Loucy (cell line): ENCODE measurements at regions not wholly inside any gene's neighbourhood (a gene's known extent, or its start where the extent isn't known, plus 50 kb on each side); places are given as distances from the start of the nearest gene placed in this dataset.

Experiments used
- H2AFZ ChIP-seq: fragments of 200-600 bp; sonication (generic); 2 replicates; pipeline ENCODE4 v1.6.0; 2016; ENCODE audit warnings: antibody characterized with exemption, mild to moderate bottlenecking, low read length, moderate library complexity
- H3F3A ChIP-seq: fragments of 200-600 bp; 2 replicates; pipeline ENCODE4 v1.6.0; 2016; ENCODE audit warnings: antibody characterized with exemption, low read depth, mild to moderate bottlenecking
- H3K27me3 ChIP-seq: fragments of 200-600 bp; sonication (generic); 2 replicates; pipeline ENCODE4 v1.6.1; 2014; ENCODE audit warnings: low read length, mild to moderate bottlenecking; ENCODE audit not compliant: insufficient read depth, poor library complexity, severe bottlenecking
- H3K36me3 ChIP-seq: fragments of 200-600 bp; sonication (generic); 2 replicates; pipeline ENCODE4 v1.6.1; 2016; ENCODE audit warnings: low read length; ENCODE audit not compliant: insufficient read depth
- H3K4me1 ChIP-seq: fragments of 200-600 bp; sonication (generic); 2 replicates; pipeline ENCODE4 v1.5.1; 2014; ENCODE audit warnings: low read length, mild to moderate bottlenecking; ENCODE audit not compliant: insufficient read depth, poor library complexity, severe bottlenecking
- H3K4me2 ChIP-seq: fragments of 200-600 bp; sonication (generic); 2 replicates; pipeline ENCODE4 v1.6.0; 2014; ENCODE audit warnings: antibody characterized with exemption, low read length, low read depth, mild to moderate bottlenecking; ENCODE audit not compliant: poor library complexity, severe bottlenecking
- H3K4me3 ChIP-seq: fragments of 200-600 bp; sonication (generic); 2 replicates; pipeline ENCODE4 v1.5.1; 2014; ENCODE audit warnings: low read length, mild to moderate bottlenecking, mixed read lengths; ENCODE audit not compliant: poor library complexity, severe bottlenecking
- H3K79me2 ChIP-seq: fragments of 200-600 bp; sonication (generic); 2 replicates; pipeline ENCODE4 v1.6.1; 2014; ENCODE audit warnings: low read length; ENCODE audit not compliant: insufficient read depth
- H3K9ac ChIP-seq: fragments of 200-600 bp; sonication (generic); 2 replicates; pipeline ENCODE4 v1.6.0; 2014; ENCODE audit warnings: mild to moderate bottlenecking, low read depth, low read length, moderate library complexity; ENCODE audit not compliant: poor library complexity, severe bottlenecking
- H3K9me2 ChIP-seq: fragments of 200-600 bp; sonication (generic); replicated peaks from 2 replicates; pipeline ENCODE4 v1.6.1; 2016; ENCODE audit warnings: low read depth, low read length, mixed read lengths
- H3K9me3 ChIP-seq: fragments of 200-600 bp; sonication (generic); 2 replicates; pipeline ENCODE4 v1.6.1; 2014; ENCODE audit warnings: mild to moderate bottlenecking, antibody characterized with exemption, low read length, low read depth; ENCODE audit not compliant: insufficient read depth
- H4K20me1 ChIP-seq: fragments of 200-600 bp; sonication (generic); 2 replicates; pipeline ENCODE4 v1.6.0; 2014; ENCODE audit warnings: antibody characterized with exemption, low read length, mild to moderate bottlenecking; ENCODE audit not compliant: insufficient read depth, poor library complexity, severe bottlenecking
- EZH2phosphoT487 ChIP-seq: fragments of 200-600 bp; IDR thresholded peaks from 2 replicates; pipeline ENCODE4 v1.6.1; 2018; ENCODE audit warnings: antibody characterized with exemption, mild to moderate bottlenecking, moderate library complexity, borderline replicate concordance
- TF ChIP-seq, protein P1 (sequence below): fragments of 200-600 bp; sonication (generic); conservative IDR thresholded peaks from 2 replicates; pipeline ENCODE4 v1.5.1; 2014; ENCODE audit warnings: mild to moderate bottlenecking, antibody characterized with exemption, low read length

DNA sequence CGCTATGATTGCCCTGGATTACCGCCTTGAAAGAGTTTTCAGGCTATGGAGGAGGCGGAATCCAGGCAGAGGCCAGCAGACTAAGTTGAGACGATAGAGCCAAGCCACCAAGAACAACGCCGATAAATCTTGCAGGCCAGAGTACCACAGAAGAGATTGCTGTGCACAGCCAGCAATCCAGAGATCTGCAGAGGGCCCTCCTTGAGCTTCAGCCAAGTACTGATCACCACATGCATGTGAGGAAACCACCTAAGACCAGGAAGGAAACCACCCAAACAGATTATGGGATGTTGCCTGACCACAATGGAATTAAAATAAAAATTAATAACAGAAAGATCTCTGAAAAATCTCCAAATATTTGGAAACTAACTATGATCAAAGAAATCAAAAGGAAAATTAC lies 74.9 kb downstream of the GCNT4 start:
- Histone ChIP-seq H3K9me3 (no peaks in the 10 kb centered on the region), H2AFZ (no peak overlapping the region), H3K4me3 (peak overlapping the region; percentile 40), H3K27me3 (no peaks in the 10 kb centered on the region), H4K20me1 (no peaks in the 10 kb centered on the region), H3K9ac (no peak overlapping the region), H3K36me3 (no peaks in the 10 kb centered on the region), H3F3A (peaks cover 13% of the 10 kb centered on the region; the same call in 1 of the 2 replicates), H3K4me1 (peaks cover 58% of the 10 kb centered on the region), H3K9me2 (no peaks in the 10 kb centered on the region), H3K4me2 (peak overlapping the region; percentile 56), H3K79me2 (no peaks in the 10 kb centered on the region)
- TF ChIP-seq, protein P1, sequence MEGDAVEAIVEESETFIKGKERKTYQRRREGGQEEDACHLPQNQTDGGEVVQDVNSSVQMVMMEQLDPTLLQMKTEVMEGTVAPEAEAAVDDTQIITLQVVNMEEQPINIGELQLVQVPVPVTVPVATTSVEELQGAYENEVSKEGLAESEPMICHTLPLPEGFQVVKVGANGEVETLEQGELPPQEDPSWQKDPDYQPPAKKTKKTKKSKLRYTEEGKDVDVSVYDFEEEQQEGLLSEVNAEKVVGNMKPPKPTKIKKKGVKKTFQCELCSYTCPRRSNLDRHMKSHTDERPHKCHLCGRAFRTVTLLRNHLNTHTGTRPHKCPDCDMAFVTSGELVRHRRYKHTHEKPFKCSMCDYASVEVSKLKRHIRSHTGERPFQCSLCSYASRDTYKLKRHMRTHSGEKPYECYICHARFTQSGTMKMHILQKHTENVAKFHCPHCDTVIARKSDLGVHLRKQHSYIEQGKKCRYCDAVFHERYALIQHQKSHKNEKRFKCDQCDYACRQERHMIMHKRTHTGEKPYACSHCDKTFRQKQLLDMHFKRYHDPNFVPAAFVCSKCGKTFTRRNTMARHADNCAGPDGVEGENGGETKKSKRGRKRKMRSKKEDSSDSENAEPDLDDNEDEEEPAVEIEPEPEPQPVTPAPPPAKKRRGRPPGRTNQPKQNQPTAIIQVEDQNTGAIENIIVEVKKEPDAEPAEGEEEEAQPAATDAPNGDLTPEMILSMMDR: no peak
- no peak for TF ChIP-seq EZH2phosphoT487

DNA sequence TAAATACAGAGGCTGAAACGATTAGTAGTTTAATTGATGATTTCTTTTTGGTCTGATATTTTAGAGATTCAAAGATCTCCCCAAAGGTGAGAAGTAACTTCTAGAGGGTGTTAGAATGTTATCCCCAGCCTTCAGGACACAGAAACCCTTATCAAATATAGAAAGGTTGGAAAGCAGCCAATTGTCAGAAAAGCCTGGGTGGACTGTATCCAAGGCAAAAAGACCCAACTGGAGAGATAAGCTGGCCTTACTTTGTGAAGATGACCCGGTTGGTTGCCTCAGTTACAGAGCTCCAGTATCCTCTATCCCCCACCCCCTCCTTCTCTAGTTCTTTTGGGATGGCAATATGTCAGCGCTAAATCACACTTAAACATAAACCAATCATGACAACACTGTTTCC lies 75.7 kb downstream of the GCNT4 start:
- Histone ChIP-seq H3K27me3 (no peaks in the 10 kb centered on the region), H3K4me1 (peaks cover 58% of the 10 kb centered on the region), H3K4me2 (peak overlapping the region; percentile 56), H3K4me3 (peak overlapping the region; percentile 16), H3K9me3 (no peaks in the 10 kb centered on the region), H2AFZ (no peak overlapping the region), H3K36me3 (no peaks in the 10 kb centered on the region), H4K20me1 (no peaks in the 10 kb centered on the region), H3K9ac (no peak overlapping the region), H3K9me2 (no peaks in the 10 kb centered on the region), H3F3A (peaks cover 13% of the 10 kb centered on the region; the same call in 1 of the 2 replicates), H3K79me2 (no peaks in the 10 kb centered on the region)
- no peak for TF ChIP-seq EZH2phosphoT487
- TF ChIP-seq, protein P1: no peak

DNA sequence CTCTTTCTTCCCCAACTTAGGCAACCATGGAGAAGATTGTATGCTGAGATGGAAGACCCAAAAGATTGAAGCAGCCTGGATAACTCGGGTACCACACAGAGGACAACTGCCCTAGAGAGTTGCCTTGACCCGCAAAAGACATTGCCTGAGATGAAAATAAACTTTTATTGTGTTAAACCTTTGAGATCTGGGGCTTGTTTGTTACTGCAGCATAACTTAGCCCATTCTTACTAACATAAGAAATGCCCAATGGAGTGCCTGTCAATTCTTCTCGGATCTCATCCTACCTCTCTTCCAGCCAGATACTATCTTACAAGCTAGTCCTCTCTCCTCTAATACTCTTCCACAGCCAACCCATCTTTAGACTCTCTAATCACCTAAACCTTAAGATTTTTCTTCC lies 76.8 kb downstream of the GCNT4 start:
- no peaks in the 10 kb centered on the region for H3K79me2 ChIP-seq
- H3F3A ChIP-seq: peaks cover 13% of the 10 kb centered on the region; the same call in 1 of the 2 replicates
- no peak overlapping the region for H3K9ac ChIP-seq
- TF ChIP-seq, protein P1: no peak
- TF ChIP-seq EZH2phosphoT487: no peak
- peak overlapping the region; percentile 35 for H3K4me3 ChIP-seq
- no peaks in the 10 kb centered on the region for H3K27me3 ChIP-seq
- no peaks in the 10 kb centered on the region for H3K9me3 ChIP-seq
- no peaks in the 10 kb centered on the region for H4K20me1 ChIP-seq
- peak overlapping the region; percentile 65 for H3K4me2 ChIP-seq
- H2AFZ ChIP-seq: no peak overlapping the region
- no peaks in the 10 kb centered on the region for H3K36me3 ChIP-seq
- peaks cover 58% of the 10 kb centered on the region for H3K4me1 ChIP-seq
- no peaks in the 10 kb centered on the region for H3K9me2 ChIP-seq
